Iris pigment epithelial cell (primary cell): ENCODE measurements at regions not wholly inside any gene's neighbourhood (a gene's known extent, or its start where the extent isn't known, plus 50 kb on each side); places are given as distances from the start of the nearest gene placed in this dataset.

Experiments used
- DNase-seq: peaks from one replicate; pipeline ENCODE4 v3.0.0-alpha.2; 2011; ENCODE audit warnings: low read depth

GRCh38 chr12:59044791-59045190, 124.5 kb upstream of the LRIG3 start:
- no peak for DNase-seq

- peak; percentile 95 for DNase-seq
Observed at GRCh38 chr12:59041241-59042121, 121.2 kb upstream of the LRIG3 start.

DNA sequence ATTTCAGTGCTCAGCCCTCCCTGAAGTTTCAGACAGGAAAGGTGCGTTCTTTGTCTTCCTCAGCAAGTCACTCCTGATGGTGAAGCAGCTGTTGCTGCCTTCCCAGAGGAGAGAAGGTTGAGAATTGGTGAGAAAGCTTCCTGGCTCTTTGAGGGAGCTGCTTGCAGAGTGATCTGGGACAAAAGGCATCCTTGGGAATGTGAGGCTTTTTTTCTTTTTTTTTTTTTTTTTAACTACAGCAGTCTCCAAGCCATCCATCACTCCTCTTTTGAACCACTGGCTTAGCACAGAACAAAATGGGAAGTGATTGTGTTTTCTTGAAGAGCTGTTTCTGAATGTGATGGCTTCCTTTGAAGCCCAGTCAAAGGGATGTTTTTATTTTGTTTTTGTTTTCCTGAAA, 120.4 kb upstream of the LRIG3 start:
- peak; percentile 82 for DNase-seq

- DNase-seq = peak; percentile 43
Observed at GRCh38 chr12:59040043-59040442, 119.7 kb upstream of the LRIG3 start.

GRCh38 chr12:59039005-59039404, 118.7 kb upstream of the LRIG3 start:
- DNase-seq = no peak

DNA sequence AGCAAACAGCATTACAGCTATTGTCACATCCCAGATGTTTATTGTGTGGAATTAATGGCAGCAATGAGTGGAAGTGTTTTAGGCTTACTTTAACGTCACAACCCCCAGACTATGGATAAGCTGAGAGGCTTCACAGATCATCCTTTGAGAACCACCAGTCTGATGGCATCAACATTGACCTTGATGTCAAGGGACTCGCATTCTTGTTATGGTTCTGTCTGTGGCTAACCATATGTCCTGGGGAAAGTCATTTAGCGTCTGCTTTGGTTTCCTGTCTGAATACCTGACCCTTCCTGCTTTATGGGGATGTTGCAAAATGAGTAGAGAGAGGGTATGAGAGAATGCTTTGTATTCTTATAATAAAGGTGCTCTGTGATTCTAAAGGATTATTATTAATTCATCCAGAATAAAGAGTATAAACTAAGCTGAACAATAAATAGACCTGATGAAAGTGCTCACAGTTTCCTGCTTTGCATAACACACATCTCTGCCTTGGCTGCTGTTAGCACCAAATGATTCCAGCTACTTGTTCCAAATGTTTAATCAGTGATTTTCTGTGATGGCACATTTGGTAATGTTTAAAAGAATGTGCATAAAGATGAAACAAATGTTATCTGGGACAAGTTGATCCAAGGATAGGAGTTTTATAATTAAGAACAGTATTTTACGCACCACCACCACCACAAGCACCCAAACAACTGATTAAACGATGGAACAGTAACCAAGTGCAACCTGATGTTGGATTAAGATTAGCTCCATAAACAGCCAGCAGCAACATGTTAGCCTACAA, 116.9 kb upstream of the LRIG3 start:
- peak; percentile 93 for DNase-seq

DNA sequence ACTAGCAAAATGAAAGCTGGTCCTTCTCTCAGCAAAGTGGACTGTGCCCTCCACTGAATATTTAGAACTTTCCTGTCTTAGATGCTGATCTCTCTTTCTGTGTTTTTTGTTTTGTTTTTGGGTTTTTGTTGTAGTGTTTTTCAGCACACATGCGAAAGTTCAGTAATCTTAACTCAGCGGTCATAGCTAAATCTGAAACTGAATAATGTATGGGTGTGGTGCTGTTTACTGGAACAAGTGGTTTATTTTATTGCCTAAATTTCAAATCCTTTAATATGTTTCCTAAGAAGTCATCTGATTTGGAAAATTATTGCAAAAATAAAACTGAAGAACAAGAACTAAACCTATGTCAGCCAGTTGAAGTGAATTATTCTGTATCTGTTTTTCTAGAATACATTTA, 116.0 kb upstream of the LRIG3 start:
- DNase-seq = no peak

DNA sequence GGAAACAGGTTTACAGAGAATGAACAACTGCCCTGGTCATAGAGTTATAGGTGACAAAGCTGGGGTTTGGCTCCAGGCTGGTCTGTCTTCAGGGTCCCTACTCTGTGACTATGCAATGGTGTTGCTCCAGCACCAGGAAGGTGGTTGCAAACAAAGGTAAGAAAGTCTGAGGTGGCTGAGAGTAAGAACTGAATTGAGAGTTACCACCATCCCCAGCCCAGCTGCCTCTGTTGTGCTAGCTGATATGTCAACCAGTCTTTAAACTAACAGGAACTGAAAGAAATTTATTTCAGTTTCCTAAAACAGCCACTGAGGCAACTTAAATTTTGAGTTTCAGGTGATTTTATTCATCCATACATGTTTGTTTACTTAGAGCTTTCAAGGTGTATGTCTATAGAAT, 111.0 kb upstream of the LRIG3 start:
- DNase-seq = no peak

- no peak for DNase-seq
Observed at GRCh38 chr12:59030415-59030814, 110.1 kb upstream of the LRIG3 start.

- DNase-seq = no peak
Observed at GRCh38 chr12:59027199-59027598, 106.9 kb upstream of the LRIG3 start.

DNA sequence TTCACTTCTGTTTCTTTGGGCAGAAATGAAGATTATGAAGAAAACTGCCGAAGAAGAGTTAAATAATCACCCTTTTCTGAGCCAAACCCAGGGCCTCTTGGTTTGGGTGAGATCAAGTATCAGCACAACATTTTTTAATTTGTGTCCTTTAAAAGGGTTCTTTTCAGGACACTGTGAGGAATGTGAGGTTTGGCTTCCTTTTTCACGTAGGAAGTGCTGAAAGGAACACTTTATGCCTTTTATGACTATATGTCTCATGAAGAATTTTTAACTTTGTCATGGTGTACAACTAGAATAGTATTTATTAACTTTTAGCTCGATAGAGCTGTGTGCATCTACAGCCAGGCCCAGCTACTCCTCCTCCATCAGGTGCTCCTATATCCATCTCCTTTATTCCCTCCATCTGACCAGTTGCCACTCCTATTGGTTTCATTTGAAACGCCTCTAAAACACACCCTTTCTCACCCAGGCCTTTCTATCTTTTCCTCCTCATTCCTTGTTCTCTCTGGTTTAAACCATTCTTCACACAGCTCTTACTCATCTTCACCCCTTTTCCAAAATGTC, 103.6 kb upstream of the LRIG3 start:
- no peak for DNase-seq

GRCh38 chr12:59020073-59020946, 100.0 kb upstream of the LRIG3 start:
- no peak for DNase-seq

- no peak for DNase-seq
Observed at GRCh38 chr12:59014885-59015284, 94.6 kb upstream of the LRIG3 start.

DNA sequence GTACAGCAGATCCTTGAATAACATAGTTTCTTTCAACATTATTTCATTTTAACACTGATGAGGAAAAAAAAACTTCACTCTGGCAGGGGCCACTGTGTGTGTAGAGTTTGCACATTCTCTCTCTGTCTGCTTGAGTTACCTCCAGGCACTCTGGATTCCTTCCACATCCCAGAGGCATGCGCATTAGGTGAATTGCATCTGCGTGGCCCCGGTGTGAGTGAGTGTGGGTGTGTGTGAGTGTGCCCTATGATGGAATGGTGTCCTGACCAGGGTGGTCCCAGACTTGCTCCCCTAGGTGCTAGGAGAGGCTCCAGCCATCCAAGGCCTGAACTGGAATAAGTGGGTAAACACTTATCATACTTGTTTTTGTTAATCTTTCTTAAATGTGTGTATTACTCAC, 90.6 kb upstream of the LRIG3 start:
- DNase-seq = no peak

- DNase-seq = no peak
Observed at GRCh38 chr12:59010118-59010517, 89.8 kb upstream of the LRIG3 start.

DNA sequence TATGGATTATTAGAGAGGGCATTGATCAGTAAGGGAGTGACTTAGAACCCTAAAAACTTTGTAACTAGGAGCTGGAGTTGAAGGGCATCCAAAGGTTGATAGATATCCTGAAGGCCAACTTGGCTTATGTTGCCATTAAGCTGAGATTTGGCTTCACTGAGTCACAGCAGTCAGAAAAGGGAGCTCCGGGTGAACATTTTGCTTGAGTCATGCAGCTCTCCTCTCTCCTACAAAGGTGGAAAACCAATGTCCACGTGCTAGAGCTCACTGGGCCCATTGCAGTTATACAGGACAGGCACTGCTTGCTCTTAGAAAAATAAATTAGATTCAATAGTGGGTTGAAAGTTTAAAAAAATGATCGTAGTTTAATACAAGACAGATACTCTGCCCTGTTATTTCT, 87.3 kb upstream of the LRIG3 start:
- peak; percentile 54 for DNase-seq

DNA sequence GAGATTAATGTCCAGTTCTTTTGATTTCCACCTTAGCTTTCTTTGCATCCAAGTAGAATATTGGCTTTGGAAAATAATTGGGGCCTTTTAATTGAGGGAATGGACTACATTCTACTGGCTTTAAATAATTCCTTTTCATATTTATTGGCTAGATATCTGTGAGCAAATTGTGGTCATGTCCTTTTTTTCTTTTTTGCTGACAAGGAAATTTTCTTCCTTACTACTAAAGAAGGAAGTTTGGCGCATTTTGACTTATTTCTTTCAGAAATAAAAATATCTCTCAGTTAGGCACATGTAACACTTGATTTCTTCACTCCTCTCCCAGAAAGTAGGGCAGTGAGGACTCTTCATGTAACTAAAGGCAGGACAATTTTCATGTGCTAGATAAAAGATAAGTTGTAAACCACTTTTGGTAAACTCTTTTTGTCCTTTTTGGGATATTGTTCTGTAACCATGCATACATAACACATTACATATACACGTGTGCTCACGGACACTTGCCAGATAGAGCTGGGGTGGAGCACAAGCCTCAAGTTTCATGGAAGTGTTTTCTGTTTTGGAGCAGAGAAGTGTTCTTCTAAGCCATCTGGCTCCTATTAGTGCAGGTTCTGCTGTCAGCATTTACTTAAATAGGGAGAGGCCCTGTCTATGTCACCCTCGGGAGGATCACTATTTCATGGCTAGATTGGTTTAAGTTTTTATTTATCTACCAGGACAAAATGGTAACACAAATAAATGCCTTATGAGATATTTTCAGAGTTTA, 85.1 kb upstream of the LRIG3 start:
- peak; percentile 22 for DNase-seq

DNA sequence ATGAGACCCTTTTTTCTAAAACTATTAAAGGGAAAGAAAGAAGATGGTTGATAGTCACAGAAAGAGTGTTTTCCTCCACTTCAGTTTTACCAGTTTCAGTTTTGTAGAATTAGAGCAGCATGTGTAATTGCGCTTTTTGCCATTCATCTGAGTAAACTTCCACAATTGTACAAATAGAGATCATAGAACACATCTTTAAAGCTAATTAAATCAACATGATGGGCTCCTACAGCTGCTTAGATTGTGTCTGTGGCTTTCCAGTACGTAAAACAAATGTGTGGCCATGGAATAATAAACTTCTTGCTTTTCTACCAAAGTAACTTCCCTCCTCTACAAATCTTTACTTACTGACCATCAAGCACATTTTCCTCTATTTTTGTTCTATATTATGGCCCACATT, 84.2 kb upstream of the LRIG3 start:
- DNase-seq = no peak

DNA sequence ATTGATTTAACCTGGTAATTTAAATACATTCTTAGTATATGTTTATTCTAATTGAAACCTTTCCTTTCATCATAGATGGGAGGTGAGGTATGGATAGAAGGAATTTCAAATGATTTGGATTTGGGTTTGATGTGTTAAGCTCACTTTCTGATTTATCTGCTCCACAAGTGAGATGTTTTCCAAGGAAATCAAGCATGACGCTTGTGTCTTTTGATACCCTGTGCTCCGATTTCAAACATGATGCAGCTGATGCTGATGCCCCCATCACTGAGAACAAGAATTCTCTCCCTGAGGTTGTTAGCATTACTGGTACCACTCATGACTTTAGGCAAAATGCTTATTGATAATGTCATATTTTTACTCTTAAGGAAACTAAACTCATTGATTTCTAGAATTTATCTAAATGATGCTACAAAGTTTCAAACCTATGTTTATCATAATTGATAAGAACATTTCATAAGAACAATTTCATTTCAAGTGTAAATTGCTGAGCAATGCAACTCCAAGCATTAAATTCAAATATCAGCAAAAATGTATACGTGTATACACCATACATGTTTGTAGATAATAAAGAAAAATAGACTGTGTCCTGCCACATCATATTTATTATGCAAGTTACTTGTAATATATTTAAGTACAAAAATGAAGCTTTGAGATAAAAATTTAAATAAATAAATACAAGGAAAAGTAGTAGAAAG, 75.5 kb upstream of the LRIG3 start:
- no peak for DNase-seq

- no peak for DNase-seq
Observed at GRCh38 chr12:58988643-58989344, 68.5 kb upstream of the LRIG3 start.
